SK-N-SH (cell line): ENCODE measurements at regions not wholly inside any gene's neighbourhood (a gene's known extent, or its start where the extent isn't known, plus 50 kb on each side); places are given as distances from the start of the nearest gene placed in this dataset.

Experiments
- CTCF ChIA-PET: fragments of 300-600, 350-600 bp; formaldehyde crosslinking; extraction: SDS; loops from one replicate; lab custom pipeline; 2021; lab: Yijun Ruan, JAX
- POLR2A ChIA-PET: fragments of 350-600 bp; sonication (Branson Sonifier 250); formaldehyde crosslinking; extraction: SDS; loops from one replicate; lab custom pipeline; 2020; ENCODE audit warnings: antibody characterized with exemption, inconsistent platforms; lab: Yijun Ruan, JAX
- DNase-seq: peaks from one replicate; pipeline ENCODE4 v3.0.0; 2012
- H2AFZ ChIP-seq: fragments of 200-600 bp; sonication (generic); 2 replicates; pipeline ENCODE4 v1.8.1; 2016; ENCODE audit warnings: antibody characterized with exemption, mild to moderate bottlenecking, low read depth
- H3F3A ChIP-seq: fragments of 200-600 bp; sonication (generic); replicated peaks from 2 replicates; pipeline ENCODE3; 2016; ENCODE audit warnings: antibody characterized with exemption, mild to moderate bottlenecking; ENCODE audit not compliant: insufficient read depth
- H3K27ac ChIP-seq, 2 experiments: fragments of 200-500 bp in 1 of 2; fragments of 200-600 bp in 1 of 2; sonication (Bioruptor generic) in 1 of 2; sonication (generic), shearing (Covaris generic) in 1 of 2; 2 replicates each; pipeline versions ENCODE4 v1.5.1 to v1.6.1; 2014 to 2016; ENCODE audit warnings: low read depth in 2 of 2, inconsistent platforms in 1 of 2, low read length in 1 of 2, mild to moderate bottlenecking in 1 of 2, mixed read lengths in 1 of 2
- H3K27me3 ChIP-seq: fragments of 200-600 bp; sonication (generic), shearing (Covaris generic); 2 replicates; pipeline ENCODE4 v1.6.1; 2016; ENCODE audit warnings: mixed run types; ENCODE audit not compliant: insufficient read depth
- H3K36me3 ChIP-seq, 2 experiments: fragments of 200-500 bp in 1 of 2; fragments of 200-600 bp in 1 of 2; sonication (Bioruptor generic) in 1 of 2; sonication (generic) in 1 of 2; replicated peaks in 1 of 2; 2 replicates each; pipeline versions ENCODE3 to v1.5.1; 2014 to 2016; ENCODE audit warnings: low read length in 1 of 2, mild to moderate bottlenecking in 1 of 2; ENCODE audit not compliant: insufficient read depth in 2 of 2, control insufficient read depth in 1 of 2
- H3K4me1 ChIP-seq, 2 experiments: fragments of 200-500 bp in 1 of 2; fragments of 200-600 bp in 1 of 2; sonication (Bioruptor generic) in 1 of 2; sonication (generic), shearing (Covaris generic) in 1 of 2; 2 replicates each; pipeline versions ENCODE4 v1.5.1 to v1.6.1; 2014 to 2016; ENCODE audit warnings: low read depth in 1 of 2, low read length in 1 of 2, mixed run types in 1 of 2; ENCODE audit not compliant: insufficient read depth in 2 of 2, control insufficient read depth in 1 of 2
- H3K4me2 ChIP-seq: fragments of 200-600 bp; sonication (generic), shearing (Covaris generic); 2 replicates; pipeline ENCODE4 v1.6.1; 2017; ENCODE audit warnings: mixed run types
- H3K4me3 ChIP-seq, 2 experiments: fragments of 200-500 bp in 1 of 2; fragments of 200-600 bp in 1 of 2; sonication (Bioruptor generic) in 1 of 2; sonication (generic), shearing (Covaris generic) in 1 of 2; 2 replicates each; pipeline versions ENCODE4 v1.5.1 to v1.8.1; 2014 to 2016; ENCODE audit warnings: low read depth in 2 of 2, inconsistent platforms in 1 of 2, low read length in 1 of 2, mild to moderate bottlenecking in 1 of 2, mixed read lengths in 1 of 2, moderate library complexity in 1 of 2
- H3K79me2 ChIP-seq: fragments of 200-600 bp; sonication (generic); 2 replicates; pipeline ENCODE4 v1.8.1; 2017; ENCODE audit warnings: mild to moderate bottlenecking; ENCODE audit not compliant: insufficient read depth
- H3K9ac ChIP-seq: fragments of 200-600 bp; sonication (generic); 2 replicates; pipeline ENCODE4 v1.6.1; 2017; ENCODE audit warnings: mixed run types
- H3K9me2 ChIP-seq: fragments of 200-600 bp; sonication (generic); 2 replicates; pipeline ENCODE4 v1.6.1; 2017; ENCODE audit warnings: mixed run types
- H3K9me3 ChIP-seq: fragments of 200-600 bp; sonication (generic); 2 replicates; pipeline ENCODE4 v1.6.1; 2017; ENCODE audit warnings: mixed run types, mild to moderate bottlenecking, moderate library complexity
- H4K20me1 ChIP-seq: fragments of 200-600 bp; sonication (generic); 2 replicates; pipeline ENCODE4 v1.6.1; 2017; ENCODE audit warnings: mild to moderate bottlenecking, mixed run types; ENCODE audit not compliant: insufficient read depth
- CHD2 ChIP-seq: fragments of 150-350 bp; IDR thresholded peaks from 2 replicates; pipeline ENCODE4 v1.6.1; 2018; ENCODE audit warnings: low read length; ENCODE audit not compliant: partially characterized antibody
- EZH2phosphoT487 ChIP-seq: fragments of 200-600 bp; sonication (generic); IDR thresholded peaks from 2 replicates; pipeline ENCODE4 v1.6.1; 2017; ENCODE audit warnings: low read depth, mixed run types, mild to moderate bottlenecking, antibody characterized with exemption, moderate library complexity, borderline replicate concordance
- FOXM1 ChIP-seq: IDR thresholded peaks from 2 replicates; pipeline ENCODE4 v1.4.0; 2012; ENCODE audit warnings: low read depth, mild to moderate bottlenecking
- GABPA ChIP-seq: IDR thresholded peaks from 2 replicates; pipeline ENCODE4 v1.4.0; 2012; ENCODE audit warnings: low read depth, mild to moderate bottlenecking
- GATA2 ChIP-seq: sonication (generic); formaldehyde crosslinking; IDR thresholded peaks from 2 replicates; pipeline ENCODE4 v1.5.0; 2020; ENCODE audit warnings: mild to moderate bottlenecking, missing genetic modification reagents
- IRF3 ChIP-seq: fragments of 150-350 bp; IDR thresholded peaks from 2 replicates; pipeline ENCODE4 v1.6.1; 2016; ENCODE audit warnings: mild to moderate bottlenecking, low read depth, low read length
- JUND ChIP-seq: IDR thresholded peaks from 2 replicates; pipeline ENCODE4 v1.4.0; 2012
- MEF2A ChIP-seq: IDR thresholded peaks from 2 replicates; pipeline ENCODE4 v1.4.0; 2012; ENCODE audit warnings: low read depth, borderline replicate concordance
- RCOR1 ChIP-seq: fragments of 150-350 bp; IDR thresholded peaks from 2 replicates; pipeline ENCODE4 v1.6.1; 2017; ENCODE audit warnings: antibody characterized with exemption, low read length
- REST ChIP-seq: IDR thresholded peaks from 2 replicates; pipeline ENCODE4 v1.6.1; 2012; ENCODE audit warnings: mild to moderate bottlenecking, low read depth, low read length, moderate library complexity
- RFX5 ChIP-seq: IDR thresholded peaks from 2 replicates; pipeline ENCODE4 v1.6.1; 2012; ENCODE audit warnings: mild to moderate bottlenecking, improper control_type of control experiment, low read length
- SIN3A ChIP-seq: IDR thresholded peaks from 2 replicates; pipeline ENCODE4 v1.6.1; 2012; ENCODE audit warnings: low read depth, mild to moderate bottlenecking, low read length, moderate library complexity, borderline replicate concordance
- TAF1 ChIP-seq: IDR thresholded peaks from 2 replicates; pipeline ENCODE4 v1.6.1; 2012; ENCODE audit warnings: low read depth, mild to moderate bottlenecking, low read length, moderate library complexity, borderline replicate concordance
- USF1 ChIP-seq: IDR thresholded peaks from 2 replicates; pipeline ENCODE4 v1.4.0; 2012; ENCODE audit warnings: low read depth, borderline replicate concordance
- USF2 ChIP-seq: fragments of 150-350 bp; IDR thresholded peaks from 2 replicates; pipeline ENCODE4 v1.6.1; 2017; ENCODE audit warnings: antibody characterized with exemption, low read length, low read depth, borderline replicate concordance
- ZBTB33 ChIP-seq: IDR thresholded peaks from 2 replicates; pipeline ENCODE4 v1.4.0; 2012; ENCODE audit warnings: low read depth, borderline replicate concordance
- WGBS: methylation state at CpG from one replicate; pipeline ENCODE4 v1.1.6; 2017; ENCODE audit warnings: low lambda C conversion rate; 5-methylcytosine and 5-hydroxymethylcytosine counted together

- CTCF ChIA-PET, result no interaction called here
- Histone ChIP-seq H3K4me1 (peaks cover 0 to 14% of the 10 kb centered on the region in 2 experiments; a peak in 1 of 4 replicates), H3F3A (no peaks in the 10 kb centered on the region), H2AFZ (no peak overlapping the region), H3K27ac (no peak overlapping the region), H3K9me2 (no peaks in the 10 kb centered on the region), H3K4me2 (no peak overlapping the region), H3K9ac (no peak overlapping the region), H3K4me3 (no peak overlapping the region), H4K20me1 (no peaks in the 10 kb centered on the region), H3K27me3 (no peaks in the 10 kb centered on the region), H3K9me3 (no peaks in the 10 kb centered on the region), H3K36me3 (no peaks in the 10 kb centered on the region), H3K79me2 (no peaks in the 10 kb centered on the region)
- POLR2A ChIA-PET, result no interaction called here
- TF ChIP-seq USF1, result no peak
- TF ChIP-seq GATA2 (CRISPR knock-in tag), result no peak
- TF ChIP-seq FOXM1, result no peak
- no peak for TF ChIP-seq SIN3A
- TF ChIP-seq RFX5, result no peak
- no peak for TF ChIP-seq JUND
- WGBS, result 67% methylated on average over 2 of the region's 2 CpGs
- DNase-seq, result no peak
Measured at GRCh38 chr4:26223155-26223554, 97.7 kb upstream of the RBPJ start.

GRCh38 chr4:26226629-26227376, 94.0 kb upstream of the RBPJ start:
- no peak overlapping the region for H2AFZ ChIP-seq
- H3K9ac ChIP-seq, result no peak overlapping the region
- no peaks in the 10 kb centered on the region for H3K79me2 ChIP-seq
- peak; percentile 23 for DNase-seq
- H3K9me2 ChIP-seq, result no peaks in the 10 kb centered on the region
- H3K27me3 ChIP-seq, result no peaks in the 10 kb centered on the region; the same call in 1 of the 2 replicates
- no peaks in the 10 kb centered on the region for H4K20me1 ChIP-seq
- 58% methylated on average over 5 of the region's 5 CpGs for WGBS
- H3K36me3 ChIP-seq, result no peaks in the 10 kb centered on the region
- H3K9me3 ChIP-seq, result no peaks in the 10 kb centered on the region
- H3K4me3 ChIP-seq, result no peak overlapping the region
- CTCF ChIA-PET, result no interaction called here
- no peak overlapping the region for H3K27ac ChIP-seq
- no peaks in the 10 kb centered on the region for H3F3A ChIP-seq
- POLR2A ChIA-PET, result no interaction called here
- no peak overlapping the region for H3K4me2 ChIP-seq
- H3K4me1 ChIP-seq, result peaks cover 0 to 4% of the 10 kb centered on the region in 2 experiments; a peak in 1 of 4 replicates
- no peak for TF ChIP-seq JUND
- TF ChIP-seq GABPA, result no peak
- TF ChIP-seq IRF3, result no peak
- no peak for TF ChIP-seq RCOR1
- no peak for TF ChIP-seq REST
- no peak for TF ChIP-seq GATA2 (CRISPR knock-in tag)
- no peak for TF ChIP-seq EZH2phosphoT487
- no peak for TF ChIP-seq USF2
- no peak for TF ChIP-seq TAF1
- TF ChIP-seq ZBTB33, result no peak
- TF ChIP-seq USF1, result no peak
- TF ChIP-seq CHD2, result no peak
- TF ChIP-seq MEF2A, result no peak
